IgD-negative memory B cell (primary cell): ENCODE measurements at regions not wholly inside any gene's neighbourhood (a gene's known extent, or its start where the extent isn't known, plus 50 kb on each side); places are given as distances from the start of the nearest gene placed in this dataset.
"Not testable (repeated sequence)": the region's sequence is repeated elsewhere in the genome, so short reads cannot be mapped to it uniquely, and the experiment has no call there.

Experiments
- H3K27ac Mint-ChIP-seq, 3 donors: one replicate each; pipeline ENCODE4 v1.8.0; 2020 to 2022; ENCODE audit warnings: mild to moderate bottlenecking in 3 of 3, mixed read lengths in 3 of 3, moderate library complexity in 1 of 3
- H3K27me3 Mint-ChIP-seq: one replicate; pipeline ENCODE4 v1.8.0; 2021; ENCODE audit warnings: mixed read lengths
- H3K36me3 Mint-ChIP-seq: one replicate; pipeline ENCODE4 v1.8.0; 2020; ENCODE audit warnings: mild to moderate bottlenecking, mixed read lengths
- H3K4me1 Mint-ChIP-seq, 3 donors: one replicate each; pipeline ENCODE4 v1.8.0; 2020 to 2022; ENCODE audit warnings: mixed read lengths in 3 of 3, mild to moderate bottlenecking in 1 of 3
- H3K4me3 Mint-ChIP-seq, 4 donors: one replicate each; pipeline ENCODE4 v1.8.0; 2020 to 2022; ENCODE audit warnings: mild to moderate bottlenecking in 4 of 4, mixed read lengths in 4 of 4, moderate library complexity in 3 of 4
- H3K9me3 Mint-ChIP-seq, 3 donors: one replicate each; pipeline ENCODE4 v1.8.0; 2020 to 2021; ENCODE audit warnings: mixed read lengths in 3 of 3, mild to moderate bottlenecking in 1 of 3

DNA sequence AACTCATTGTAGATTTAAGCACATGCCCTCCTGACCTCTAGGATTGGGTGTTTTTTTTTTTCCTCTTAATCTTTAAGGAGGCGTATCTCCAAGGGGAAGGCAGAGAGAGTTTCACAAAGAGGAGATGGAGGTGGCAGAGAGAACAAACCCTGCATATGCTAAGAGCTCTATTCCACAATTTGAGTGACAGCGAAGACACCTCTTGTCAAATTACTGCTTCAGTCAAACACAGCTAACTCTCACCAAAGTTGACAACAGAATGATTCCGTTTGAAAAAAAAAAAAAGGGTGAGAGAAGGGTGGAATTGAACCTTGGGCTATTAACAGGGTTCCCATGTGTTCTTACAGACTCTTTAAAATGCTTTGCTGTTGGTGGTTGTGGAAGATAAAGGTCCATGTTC, 112.6 kb downstream of the NXPE2 start:
- H3K27me3 Mint-ChIP-seq: peaks cover 5% of the 10 kb centered on the region
- H3K27ac Mint-ChIP-seq: no peak overlapping the region
- H3K4me3 Mint-ChIP-seq: no peak overlapping the region
- no peaks in the 10 kb centered on the region for H3K4me1 Mint-ChIP-seq
- H3K36me3 Mint-ChIP-seq: no peaks in the 10 kb centered on the region
- H3K9me3 Mint-ChIP-seq: peaks cover 0 to 3% (median 0%) of the 10 kb centered on the region in 3 donors

DNA sequence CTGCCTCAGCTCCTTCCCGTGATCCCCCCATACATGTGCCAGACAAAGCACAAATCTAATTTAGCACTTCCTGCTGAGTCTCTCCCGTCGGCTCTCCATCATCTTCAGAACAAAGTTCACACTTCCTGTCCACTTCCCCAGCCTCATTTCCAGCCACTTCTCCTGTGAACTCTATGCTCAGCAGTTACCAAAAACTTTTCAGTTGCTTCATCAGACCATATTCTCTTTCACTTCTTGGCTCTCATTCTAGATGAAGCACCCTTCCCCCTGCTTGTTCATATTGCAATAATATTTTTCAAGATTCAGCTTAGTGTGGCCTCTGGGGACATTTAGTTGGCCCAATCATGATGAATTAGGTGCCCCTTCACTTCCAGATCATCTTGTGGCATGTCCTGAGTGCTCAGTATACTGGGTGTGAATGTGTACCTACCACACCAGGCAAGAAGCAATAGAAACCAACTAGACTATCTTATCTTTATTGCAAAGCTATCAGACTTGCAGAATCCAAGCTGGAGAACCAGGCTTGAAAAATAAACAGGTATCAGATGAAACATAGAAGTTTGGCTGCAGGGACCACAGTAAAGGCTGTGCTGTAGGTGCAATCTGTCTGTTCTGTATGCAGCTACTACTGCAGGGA, 115.8 kb downstream of the NXPE2 start:
- no peak overlapping the region for H3K4me3 Mint-ChIP-seq
- H3K27me3 Mint-ChIP-seq: peaks cover 7% of the 10 kb centered on the region

GRCh38 chr11:114796954-114797721, 118.8 kb downstream of the NXPE2 start:
- H3K4me1 Mint-ChIP-seq: no peaks in the 10 kb centered on the region
- peaks cover 0 to 2% (median under 1%) of the 10 kb centered on the region in 3 donors for H3K9me3 Mint-ChIP-seq
- H3K27me3 Mint-ChIP-seq: peaks cover 7% of the 10 kb centered on the region
- no peaks in the 10 kb centered on the region for H3K36me3 Mint-ChIP-seq
- H3K27ac Mint-ChIP-seq: no peak overlapping the region
- no peak overlapping the region for H3K4me3 Mint-ChIP-seq

More for the DNA sequence above, 115.8 kb downstream of the NXPE2 start:
- Mint-ChIP-seq H3K27ac (no peak overlapping the region), H3K4me1 (no peaks in the 10 kb centered on the region), H3K9me3 (peaks cover 0 to 3% (median 0%) of the 10 kb centered on the region in 3 donors), H3K36me3 (no peaks in the 10 kb centered on the region)

GRCh38 chr11:114799476-114799875, 121.1 kb downstream of the NXPE2 start:
- no peak overlapping the region for H3K27ac Mint-ChIP-seq
- H3K36me3 Mint-ChIP-seq: no peaks in the 10 kb centered on the region
- H3K4me1 Mint-ChIP-seq: no peaks in the 10 kb centered on the region
- peaks cover 2 to 3% (median 2%) of the 10 kb centered on the region in 3 donors for H3K9me3 Mint-ChIP-seq
- H3K4me3 Mint-ChIP-seq: no peak overlapping the region
- H3K27me3 Mint-ChIP-seq: peaks cover 9% of the 10 kb centered on the region

- no peak overlapping the region for H3K27ac Mint-ChIP-seq
- H3K27me3 Mint-ChIP-seq: peaks cover 9% of the 10 kb centered on the region
These were observed 123.4 kb downstream of the NXPE2 start for GRCh38 chr11:114801773-114802172.

GRCh38 chr11:114802878-114803277, 124.6 kb downstream of the NXPE2 start:
- H3K9me3 Mint-ChIP-seq: peaks cover 2 to 3% (median 2%) of the 10 kb centered on the region in 3 donors
- H3K27me3 Mint-ChIP-seq: peaks cover 9% of the 10 kb centered on the region
- H3K4me3 Mint-ChIP-seq: no peak overlapping the region
- no peaks in the 10 kb centered on the region for H3K4me1 Mint-ChIP-seq
- no peaks in the 10 kb centered on the region for H3K36me3 Mint-ChIP-seq
- H3K27ac Mint-ChIP-seq: no peak overlapping the region

More at GRCh38 chr11:114801773-114802172, 123.4 kb downstream of the NXPE2 start:
- Mint-ChIP-seq H3K4me3 (no peak overlapping the region), H3K9me3 (peaks cover 2 to 3% (median 2%) of the 10 kb centered on the region in 3 donors), H3K4me1 (no peaks in the 10 kb centered on the region), H3K36me3 (no peaks in the 10 kb centered on the region)

DNA sequence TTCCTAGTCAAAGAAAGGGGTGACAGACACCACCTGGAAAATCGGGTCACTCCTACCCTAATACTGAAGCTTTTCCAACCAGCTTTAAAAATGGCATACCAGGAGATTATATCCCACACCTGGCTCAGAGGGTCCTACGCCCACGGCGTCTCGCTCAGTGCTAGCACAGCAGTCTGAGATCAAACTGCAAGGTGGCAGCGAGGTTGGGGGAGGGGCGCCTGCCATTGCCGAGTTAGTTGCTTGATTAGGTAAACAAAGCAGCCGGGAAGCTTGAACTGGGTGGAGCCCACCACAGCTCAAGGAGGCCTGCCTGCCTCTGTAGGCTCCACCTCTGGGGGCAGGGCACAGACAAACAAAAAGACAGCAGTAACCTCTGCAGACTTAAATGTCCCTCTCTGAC, 127.1 kb downstream of the NXPE2 start:
- H3K4me3 Mint-ChIP-seq, H3K27ac Mint-ChIP-seq, H3K4me1 Mint-ChIP-seq: not testable (repeated sequence)

GRCh38 chr11:114811971-114812370, 133.6 kb downstream of the NXPE2 start:
- no peak overlapping the region for H3K27ac Mint-ChIP-seq
- H3K27me3 Mint-ChIP-seq: no peaks in the 10 kb centered on the region
- no peaks in the 10 kb centered on the region for H3K4me1 Mint-ChIP-seq
- H3K9me3 Mint-ChIP-seq: peaks cover 0 to 2% (median 0%) of the 10 kb centered on the region in 3 donors
- no peak overlapping the region for H3K4me3 Mint-ChIP-seq
- no peaks in the 10 kb centered on the region for H3K36me3 Mint-ChIP-seq

More for the DNA sequence above, 127.1 kb downstream of the NXPE2 start:
- H3K36me3 Mint-ChIP-seq, H3K27me3 Mint-ChIP-seq, H3K9me3 Mint-ChIP-seq: not testable (repeated sequence)

DNA sequence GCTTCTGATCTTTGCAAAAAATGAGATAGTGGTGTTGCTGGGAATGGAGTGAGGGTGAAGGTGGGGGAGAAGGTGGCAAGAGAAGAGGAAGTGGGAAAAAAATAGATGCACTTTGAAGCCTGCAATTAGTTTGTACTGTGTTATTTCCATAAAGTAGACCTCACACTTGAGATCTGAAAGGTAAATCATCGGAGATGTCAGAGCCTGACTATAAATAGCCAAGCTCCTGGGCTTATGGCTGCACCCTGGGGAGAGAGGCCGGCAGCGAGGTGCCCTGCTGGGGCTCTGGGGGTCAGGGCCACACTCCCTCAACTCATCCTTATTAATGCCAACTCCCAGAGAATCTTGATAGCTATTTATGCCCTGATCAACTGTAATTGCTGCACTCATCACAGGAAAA, 134.4 kb downstream of the NXPE2 start:
- Mint-ChIP-seq H3K9me3 (peaks cover 0 to 2% (median 0%) of the 10 kb centered on the region in 3 donors), H3K36me3 (no peaks in the 10 kb centered on the region), H3K4me3 (no peak overlapping the region), H3K27me3 (no peaks in the 10 kb centered on the region), H3K4me1 (no peaks in the 10 kb centered on the region), H3K27ac (no peak overlapping the region)

- Mint-ChIP-seq H3K36me3 (no peaks in the 10 kb centered on the region), H3K27ac (no peak overlapping the region), H3K4me1 (no peaks in the 10 kb centered on the region), H3K27me3 (no peaks in the 10 kb centered on the region), H3K9me3 (peaks cover 0 to 2% (median 0%) of the 10 kb centered on the region in 3 donors), H3K4me3 (no peak overlapping the region)
These were observed 134.9 kb downstream of the NXPE2 start for GRCh38 chr11:114813189-114813718.

DNA sequence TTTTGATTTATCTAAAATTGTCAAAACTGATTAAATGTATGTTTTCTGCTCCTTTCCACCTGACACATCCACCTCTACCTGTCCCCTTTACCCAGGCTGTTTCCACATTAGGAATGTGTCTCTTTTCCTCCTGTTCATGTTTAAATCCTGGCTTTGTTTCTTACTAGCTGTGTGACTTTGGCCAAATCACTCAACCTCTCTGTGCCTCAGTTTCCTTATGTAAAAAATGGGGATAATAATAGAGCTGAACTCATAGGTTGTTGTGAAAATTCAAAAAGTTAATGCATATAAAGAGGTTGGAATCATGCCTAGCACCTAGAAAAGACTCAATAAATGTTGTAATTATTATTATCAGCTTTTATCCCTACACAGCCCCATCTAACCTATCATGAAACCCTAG, 136.8 kb downstream of the NXPE2 start:
- H3K27ac Mint-ChIP-seq: no peak overlapping the region
- H3K4me3 Mint-ChIP-seq: no peak overlapping the region
- peaks cover 0 to 2% (median 0%) of the 10 kb centered on the region in 3 donors for H3K9me3 Mint-ChIP-seq
- H3K4me1 Mint-ChIP-seq: no peaks in the 10 kb centered on the region
- no peaks in the 10 kb centered on the region for H3K36me3 Mint-ChIP-seq
- peaks cover 1% of the 10 kb centered on the region for H3K27me3 Mint-ChIP-seq

DNA sequence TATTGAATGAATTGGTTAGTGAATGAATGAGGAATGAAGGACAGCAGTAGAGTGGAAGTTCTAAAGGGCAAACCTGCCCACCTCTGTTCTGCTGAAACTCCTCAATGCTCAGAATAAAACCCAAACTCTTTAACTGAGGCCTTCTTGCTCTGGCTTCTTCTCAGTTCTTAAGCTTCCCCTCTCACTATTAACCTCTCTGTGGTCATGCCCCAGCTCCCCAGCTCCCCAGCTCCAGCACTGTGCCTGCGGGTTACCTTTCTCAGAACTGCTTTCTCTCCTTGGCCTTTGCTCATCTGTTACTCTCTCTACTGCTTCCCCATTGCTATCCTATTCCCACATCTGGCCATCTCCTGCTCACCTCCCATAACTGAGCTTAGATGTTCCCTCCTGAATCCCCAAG, 137.4 kb downstream of the NXPE2 start:
- Mint-ChIP-seq H3K4me1 (no peaks in the 10 kb centered on the region), H3K4me3 (no peak overlapping the region), H3K27ac (no peak overlapping the region), H3K9me3 (peaks cover 0 to 2% (median 2%) of the 10 kb centered on the region in 3 donors), H3K36me3 (no peaks in the 10 kb centered on the region), H3K27me3 (peaks cover 4% of the 10 kb centered on the region)

DNA sequence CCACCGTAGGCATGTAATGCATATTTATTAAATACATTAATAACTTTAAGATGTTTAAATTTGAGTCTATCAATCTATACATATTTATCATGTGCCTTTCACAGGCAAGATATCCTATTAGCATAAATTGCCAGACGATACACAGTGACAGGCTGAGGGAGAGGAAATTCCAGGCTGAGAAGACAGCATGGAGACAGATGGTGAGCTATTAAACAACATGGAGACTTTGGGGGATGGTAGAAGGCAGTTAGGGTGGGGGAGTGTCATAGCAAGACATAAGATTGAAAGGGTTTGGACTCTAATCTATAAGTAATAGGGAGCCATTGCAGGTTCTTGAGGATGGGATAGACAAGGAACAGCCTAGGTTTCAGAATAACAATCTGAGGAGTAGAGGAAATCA, 138.5 kb downstream of the NXPE2 start:
- H3K36me3 Mint-ChIP-seq: no peaks in the 10 kb centered on the region
- H3K27ac Mint-ChIP-seq: no peak overlapping the region
- peaks cover 0 to 2% (median 1%) of the 10 kb centered on the region in 3 donors for H3K9me3 Mint-ChIP-seq
- H3K4me1 Mint-ChIP-seq: no peaks in the 10 kb centered on the region
- H3K27me3 Mint-ChIP-seq: peaks cover 4% of the 10 kb centered on the region
- H3K4me3 Mint-ChIP-seq: no peak overlapping the region

DNA sequence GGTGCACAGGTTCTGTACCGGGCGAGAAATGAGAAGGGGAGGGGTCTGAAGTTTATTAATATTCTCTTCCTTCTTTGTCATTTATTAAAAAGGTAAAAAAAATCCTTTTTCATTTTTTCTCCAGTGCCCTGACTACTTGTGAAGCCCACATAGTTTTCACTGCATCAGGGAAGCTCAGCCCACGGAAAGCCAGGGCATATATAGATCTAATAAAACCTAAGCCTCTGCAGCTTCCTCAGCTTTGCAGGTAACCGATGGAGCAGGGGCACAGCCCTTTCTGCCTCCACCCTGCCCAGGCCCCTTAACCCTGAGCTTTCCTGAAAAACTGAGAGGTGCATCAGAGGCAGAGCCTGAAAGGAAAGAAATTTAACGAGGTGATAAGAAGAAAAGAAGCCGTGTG, 140.1 kb downstream of the NXPE2 start:
- Mint-ChIP-seq H3K27me3 (peaks cover 4% of the 10 kb centered on the region), H3K36me3 (no peaks in the 10 kb centered on the region), H3K27ac (no peak overlapping the region), H3K9me3 (peaks cover 0 to 3% (median 3%) of the 10 kb centered on the region in 3 donors), H3K4me3 (no peak overlapping the region), H3K4me1 (no peaks in the 10 kb centered on the region)

GRCh38 chr11:114819028-114819427, 140.7 kb downstream of the NXPE2 start:
- Mint-ChIP-seq H3K9me3 (peaks cover 0 to 5% (median 5%) of the 10 kb centered on the region in 3 donors), H3K4me3 (no peak overlapping the region), H3K27me3 (peaks cover 4% of the 10 kb centered on the region), H3K27ac (no peak overlapping the region), H3K36me3 (no peaks in the 10 kb centered on the region), H3K4me1 (no peaks in the 10 kb centered on the region)
